GM18511 (cell line): ENCODE measurements at regions not wholly inside any gene's neighbourhood (a gene's known extent, or its start where the extent isn't known, plus 50 kb on each side); places are given as distances from the start of the nearest gene placed in this dataset.
"Not testable (repeated sequence)": the region's sequence is repeated elsewhere in the genome, so short reads cannot be mapped to it uniquely, and the experiment has no call there.

ENCODE experiments used
- ATAC-seq: cut with Tn5 transposase; IDR thresholded peaks from one replicate; pipeline ENCODE4 v1.9.1; 2021; ENCODE audit warnings: mild to moderate bottlenecking, moderate library complexity; ENCODE audit not compliant: unreplicated experiment

DNA sequence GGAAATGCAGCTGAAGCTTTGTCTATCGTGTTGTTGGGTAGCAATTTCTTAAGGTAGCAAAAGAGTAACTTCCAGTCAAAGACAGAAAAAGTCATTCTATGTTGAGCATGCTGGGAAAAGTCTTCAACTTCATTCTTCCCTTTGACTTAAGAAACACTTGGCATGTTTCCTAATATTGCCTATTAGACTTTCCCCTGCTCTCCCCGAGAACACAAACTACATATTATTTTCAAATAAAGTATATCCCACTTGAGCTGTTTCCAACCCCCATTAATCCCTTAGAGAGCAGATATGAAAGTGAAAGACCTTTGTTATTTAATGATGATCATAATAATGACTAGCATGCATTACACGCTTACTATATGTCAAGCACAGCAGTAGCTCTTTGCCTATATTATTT lies 136.0 kb upstream of the SPOPL start:
- ATAC-seq, result no peak

DNA sequence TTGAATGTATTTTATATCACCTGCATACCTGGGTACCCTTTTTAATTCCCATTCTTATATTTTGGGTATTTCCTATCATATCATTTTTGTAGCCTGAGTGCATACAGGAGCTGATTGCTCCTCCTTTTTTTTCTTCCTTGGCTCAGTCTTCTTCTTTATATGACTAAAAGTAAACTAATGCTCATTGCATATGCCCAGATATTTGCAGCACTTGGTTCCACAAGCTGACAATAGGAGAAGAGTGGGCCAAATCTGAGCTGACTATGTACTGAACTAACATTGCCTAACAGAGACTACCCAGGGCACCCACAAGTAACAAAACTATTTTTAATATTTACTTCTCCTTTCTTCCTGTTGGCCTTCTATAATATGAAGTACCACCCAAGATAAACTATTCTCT lies 131.7 kb upstream of the SPOPL start:
- no peak for ATAC-seq

DNA sequence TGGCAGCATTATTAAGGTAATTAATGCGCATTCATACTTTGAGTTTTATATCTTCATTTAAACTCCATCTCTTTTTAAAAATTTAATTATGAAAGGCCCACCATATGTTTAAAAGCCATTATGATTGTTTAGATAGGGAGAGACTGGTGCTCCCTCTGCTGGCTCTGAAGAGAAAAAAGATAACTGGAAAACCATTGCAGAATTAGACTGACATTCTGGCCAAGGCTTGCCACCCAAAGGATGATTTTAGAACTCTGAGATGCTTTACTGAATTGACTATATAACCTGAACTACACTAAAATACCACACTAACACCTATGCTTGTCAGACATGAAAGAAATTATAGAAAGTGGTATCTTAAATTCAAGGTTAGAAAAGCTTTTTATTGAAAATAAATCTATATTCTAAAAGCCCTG lies 127.6 kb upstream of the SPOPL start:
- ATAC-seq, result peak; percentile 76

DNA sequence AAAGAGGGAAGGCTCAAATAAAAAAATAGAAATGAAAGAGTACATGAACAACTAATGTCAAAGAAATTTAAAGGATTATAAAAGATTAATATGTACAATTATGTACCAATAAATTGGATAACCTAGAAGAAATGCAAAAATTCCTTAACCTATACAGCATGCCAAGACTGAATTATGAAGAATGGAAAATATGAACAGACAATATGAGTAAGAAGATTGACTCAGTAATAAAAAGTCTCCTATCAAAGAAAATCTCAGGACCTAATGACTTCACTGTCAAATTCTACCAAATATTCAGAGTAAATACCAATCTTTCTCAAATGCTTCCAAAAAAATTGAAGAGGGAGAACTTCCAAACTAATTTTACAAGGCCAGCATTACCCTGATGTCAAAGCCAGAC lies 120.2 kb upstream of the SPOPL start:
- ATAC-seq, result no peak

GRCh38 chr2:138382672-138383071 lies 118.9 kb upstream of the SPOPL start:
- no peak for ATAC-seq

GRCh38 chr2:138386191-138386590 lies 115.4 kb upstream of the SPOPL start:
- not testable (repeated sequence) for ATAC-seq

- no peak for ATAC-seq
These were observed 112.5 kb upstream of the SPOPL start for GRCh38 chr2:138389063-138389462.

DNA sequence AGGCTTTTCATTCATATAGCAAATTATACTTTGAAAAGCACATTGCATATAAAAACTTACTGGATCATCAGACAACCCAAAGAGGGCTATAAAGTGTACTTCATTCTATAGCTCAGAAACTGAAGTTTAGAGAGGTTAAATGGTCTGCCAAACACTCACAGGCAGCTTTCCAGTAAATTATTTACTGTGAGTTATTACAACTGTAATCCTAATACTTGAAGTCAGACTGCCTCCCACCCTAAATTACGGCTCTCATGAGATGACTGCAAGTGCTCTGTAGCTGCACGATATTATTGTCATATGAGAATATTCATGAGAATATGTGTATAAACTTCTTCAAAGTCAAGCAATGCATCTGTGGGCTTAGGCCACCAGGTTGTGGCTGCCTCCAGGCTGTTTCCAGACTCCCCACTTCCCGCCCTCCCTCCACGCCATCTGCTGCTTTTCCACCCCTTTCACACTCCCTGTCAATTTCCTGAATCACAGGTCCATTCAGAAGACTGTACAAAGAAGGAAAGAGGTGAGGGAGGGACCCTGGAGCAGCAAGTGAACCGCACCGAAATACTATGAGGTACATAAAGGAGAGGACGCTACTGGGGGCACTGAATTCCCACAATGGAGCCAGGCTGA lies 111.1 kb upstream of the SPOPL start:
- ATAC-seq, result no peak

DNA sequence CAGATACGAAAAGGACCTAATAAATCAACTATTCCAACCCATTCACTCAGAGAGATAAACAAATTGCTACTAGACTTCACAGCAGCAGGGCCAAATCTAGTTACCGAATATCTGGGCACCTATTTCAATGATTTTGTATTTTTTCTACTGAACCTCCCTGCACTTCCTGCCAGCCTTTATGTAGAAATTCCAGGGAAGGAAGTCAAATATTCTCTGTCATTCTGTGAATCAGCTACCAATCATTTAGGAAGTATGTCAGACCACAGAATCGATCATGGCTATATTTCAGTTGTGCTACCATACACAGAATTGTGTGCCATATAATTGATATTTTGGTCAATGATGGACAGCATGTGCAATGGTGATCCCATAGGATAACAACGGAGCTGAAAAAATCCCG lies 109.6 kb upstream of the SPOPL start:
- ATAC-seq, result no peak

GRCh38 chr2:138395565-138396306 lies 105.8 kb upstream of the SPOPL start:
- ATAC-seq, result no peak

DNA sequence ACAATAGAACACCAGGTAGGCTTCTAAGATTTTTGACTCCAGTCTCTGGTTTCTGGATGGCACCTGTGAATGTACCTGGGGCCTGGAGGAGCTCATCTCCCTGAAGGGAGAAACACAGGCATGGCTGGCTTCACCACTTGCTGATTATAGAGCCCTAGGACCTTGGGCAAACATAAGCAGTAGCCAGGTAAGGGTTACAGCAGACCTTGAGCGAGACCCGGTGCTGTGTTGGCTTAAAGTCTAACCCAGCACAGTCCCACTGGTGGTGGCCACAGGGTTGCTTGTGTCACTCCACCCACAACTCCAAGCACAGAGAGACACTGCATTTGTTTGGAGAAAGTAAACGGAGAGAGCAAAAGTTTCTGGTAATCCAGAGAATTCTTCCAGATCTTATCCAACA lies 104.7 kb upstream of the SPOPL start:
- ATAC-seq, result no peak

GRCh38 chr2:138403431-138403927 lies 98.1 kb upstream of the SPOPL start:
- no peak for ATAC-seq

DNA sequence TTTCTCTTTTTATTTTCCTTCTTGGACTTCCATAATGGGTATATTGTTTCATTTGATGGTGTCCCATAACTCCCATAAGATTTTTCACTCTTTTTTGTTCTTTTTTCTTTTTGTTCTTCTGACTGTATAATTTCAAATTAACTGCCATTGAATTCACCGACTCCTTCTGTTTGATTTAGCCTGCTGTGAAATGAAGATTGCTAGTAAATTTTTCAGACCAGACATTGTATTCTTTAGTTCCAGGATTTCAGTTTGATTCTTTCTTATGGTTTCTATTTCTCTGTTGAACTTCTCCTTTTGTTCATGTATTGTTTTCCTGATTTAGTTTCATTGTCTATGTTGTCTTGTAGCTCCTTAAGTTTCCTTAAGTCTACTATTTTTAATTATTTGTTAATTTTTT lies 87.6 kb upstream of the SPOPL start:
- ATAC-seq, result no peak

DNA sequence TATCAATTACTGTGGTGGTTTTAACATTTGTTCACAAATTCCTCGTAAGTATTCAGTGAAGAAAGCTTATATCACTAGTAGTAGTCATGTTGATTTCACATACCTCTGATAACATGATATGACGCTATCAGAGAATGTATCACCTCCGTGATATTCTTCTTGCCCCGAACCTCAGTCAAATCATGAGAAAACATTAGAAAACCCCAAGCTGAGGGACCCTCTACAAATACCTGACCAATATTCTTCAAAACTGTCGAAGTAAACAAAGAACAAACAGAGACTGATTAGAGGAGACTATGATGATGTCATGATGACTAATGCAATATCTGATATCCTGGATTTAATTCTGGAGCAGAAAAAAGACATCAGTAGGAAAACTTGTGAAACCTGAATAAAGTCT lies 85.6 kb upstream of the SPOPL start:
- no peak for ATAC-seq

- ATAC-seq, result no peak
These were observed 83.1 kb upstream of the SPOPL start for GRCh38 chr2:138418453-138418852.

DNA sequence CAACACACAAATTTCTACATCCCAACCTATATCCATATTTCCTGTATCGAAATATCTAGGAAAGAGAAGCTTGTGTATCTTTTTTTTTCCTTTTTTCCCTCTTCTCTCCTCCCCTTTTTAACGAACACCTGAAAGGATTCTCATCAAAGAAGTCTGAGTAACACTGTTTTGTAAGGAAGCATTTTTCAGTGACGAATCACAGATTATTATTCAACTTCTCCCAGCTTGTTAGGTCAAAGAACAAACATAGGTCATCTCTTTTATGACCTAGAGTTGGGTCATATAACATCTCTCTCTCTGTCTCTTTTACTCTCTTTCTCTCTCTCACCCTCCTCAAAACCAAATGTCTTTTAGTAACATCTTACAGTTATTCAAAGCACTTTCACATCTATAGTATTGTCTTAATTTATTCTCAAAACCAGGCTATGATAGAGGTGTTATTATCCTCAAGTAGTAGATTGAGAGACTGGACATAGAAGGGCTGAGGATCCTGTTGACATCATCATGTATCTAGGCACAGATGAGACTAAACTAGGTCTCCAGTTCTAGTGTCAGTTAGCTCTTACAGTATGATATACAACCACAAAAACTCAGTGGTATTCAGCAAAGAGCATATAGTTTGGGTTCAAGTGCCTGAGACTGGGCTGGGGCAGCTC lies 80.1 kb upstream of the SPOPL start:
- ATAC-seq, result no peak

- no peak for ATAC-seq
These were observed 79.6 kb upstream of the SPOPL start for GRCh38 chr2:138421971-138422335.

DNA sequence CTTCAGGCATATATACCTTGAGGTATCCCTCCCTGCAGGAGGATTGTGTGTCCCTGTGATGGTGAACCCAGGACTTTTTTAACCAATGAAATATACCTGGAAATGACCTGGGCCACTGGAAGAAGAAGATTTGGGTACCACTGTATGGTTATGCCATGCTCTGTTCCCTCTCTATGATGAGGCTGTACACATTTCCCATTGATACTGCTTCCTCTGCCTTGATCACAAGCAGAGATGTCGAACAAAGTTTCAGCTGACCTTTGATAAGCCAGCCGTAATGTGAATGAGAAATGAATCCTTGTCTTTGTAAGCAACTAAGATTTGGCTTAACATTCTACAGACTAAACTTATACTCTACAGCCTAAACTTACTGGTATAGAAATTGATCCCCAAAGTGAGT lies 78.4 kb upstream of the SPOPL start:
- ATAC-seq, result no peak

- no peak for ATAC-seq
These were observed 77.8 kb upstream of the SPOPL start for GRCh38 chr2:138423745-138424144.

DNA sequence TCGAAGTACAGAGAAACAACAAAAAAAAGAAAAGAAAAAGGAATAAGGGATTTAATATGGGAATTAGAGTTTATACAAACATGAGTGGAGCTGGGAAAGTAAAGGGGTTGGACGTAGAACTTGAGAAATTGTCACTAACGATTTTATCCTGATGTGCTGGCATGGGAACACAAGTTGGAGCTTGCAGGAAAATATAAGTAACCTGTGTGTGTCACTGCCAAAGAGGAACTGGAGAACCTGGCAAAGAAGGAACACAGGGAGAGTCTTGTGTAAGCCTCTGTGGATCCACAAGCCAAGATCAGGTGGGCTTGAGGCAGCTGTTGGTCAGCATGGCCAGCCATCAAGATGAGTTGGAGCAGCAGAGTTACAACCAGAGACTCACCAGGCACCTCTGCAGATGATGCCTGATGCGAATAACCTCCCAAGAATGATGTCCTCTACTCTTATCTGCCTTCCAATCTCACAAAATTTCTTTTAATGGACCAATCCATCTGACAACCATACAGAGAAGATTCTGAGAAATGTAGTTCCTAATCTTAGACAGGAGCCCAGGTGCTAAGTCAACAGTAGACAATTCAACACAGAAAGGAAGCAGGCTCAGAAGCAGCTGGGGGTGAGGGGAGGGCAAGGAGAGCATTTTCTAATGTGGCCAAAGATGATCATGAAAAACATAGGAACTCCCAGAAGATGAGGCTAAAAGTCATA lies 77.0 kb upstream of the SPOPL start:
- no peak for ATAC-seq

- not testable (repeated sequence) for ATAC-seq
These were observed 75.5 kb upstream of the SPOPL start for GRCh38 chr2:138426116-138426515.
